HG02973 (cell line): ENCODE measurements at regions not wholly inside any gene's neighbourhood (a gene's known extent, or its start where the extent isn't known, plus 50 kb on each side); places are given as distances from the start of the nearest gene placed in this dataset.

ENCODE experiments used
- ATAC-seq: cut with Tn5 transposase; IDR thresholded peaks from one replicate; pipeline ENCODE4 v1.9.1; 2021; ENCODE audit warnings: moderate library complexity; ENCODE audit not compliant: unreplicated experiment

DNA sequence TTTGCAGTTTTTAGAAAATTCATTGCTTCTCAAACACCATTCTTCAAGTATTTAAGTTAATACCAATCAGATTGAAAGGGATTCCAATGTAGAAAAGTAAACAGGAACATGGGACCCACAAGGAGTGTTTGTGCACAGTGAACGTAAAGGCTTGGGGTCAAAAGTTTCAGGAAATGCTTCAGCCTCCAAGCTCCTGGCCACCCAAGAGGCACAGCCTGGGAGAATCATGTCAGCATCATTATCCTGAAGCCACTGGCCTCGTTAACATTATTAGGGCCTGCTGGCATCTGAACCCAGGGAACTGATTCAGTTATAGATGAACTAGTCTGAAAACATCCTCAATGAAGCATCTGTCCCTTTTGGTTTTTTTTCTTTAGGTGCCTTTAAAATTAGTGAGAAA is 122.9 kb downstream of the NXNL2 start:
- no peak for ATAC-seq

DNA sequence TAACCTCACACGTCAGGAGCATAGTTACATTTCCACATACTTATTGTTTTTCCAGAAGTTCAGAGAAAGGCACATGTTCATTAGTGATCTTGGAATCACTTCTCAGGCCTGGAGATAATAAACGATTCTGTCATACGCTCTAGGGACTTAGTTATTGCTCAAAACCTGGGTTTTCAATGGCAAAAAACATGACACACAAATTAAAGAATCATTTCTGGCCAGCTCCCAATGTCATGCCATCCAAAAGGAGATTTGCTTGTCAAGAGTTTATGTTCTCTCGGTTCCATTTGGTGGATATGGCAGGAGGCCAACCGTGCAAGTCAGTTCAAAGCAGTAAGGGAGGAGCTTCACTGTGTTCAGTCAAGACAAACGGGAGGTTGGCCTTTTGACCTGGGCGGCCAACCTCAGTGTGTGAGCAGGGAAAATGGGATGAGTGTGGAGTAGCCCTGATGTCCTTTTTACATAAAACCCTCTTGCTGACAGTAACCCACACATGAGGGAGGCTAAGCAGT is 123.4 kb downstream of the NXNL2 start:
- no peak for ATAC-seq

DNA sequence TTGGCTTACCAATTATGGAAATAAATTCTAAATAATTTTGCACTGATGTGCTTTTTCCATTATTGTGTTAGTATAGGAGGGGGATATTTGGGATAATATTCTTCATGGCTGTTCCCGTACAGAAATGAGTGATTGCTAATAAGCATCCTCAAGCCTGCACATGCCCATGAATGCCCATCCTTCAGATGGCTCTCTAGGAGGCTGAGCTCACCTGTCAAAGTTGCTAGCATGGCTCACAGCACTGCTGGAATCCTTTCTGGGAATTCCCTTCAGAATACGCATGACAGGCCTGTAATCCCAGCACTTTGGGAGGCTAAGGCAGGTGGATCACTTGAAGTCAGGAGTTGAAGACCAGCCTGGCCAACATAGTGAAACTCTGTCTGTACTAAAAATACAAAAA is 124.1 kb downstream of the NXNL2 start:
- no peak for ATAC-seq

DNA sequence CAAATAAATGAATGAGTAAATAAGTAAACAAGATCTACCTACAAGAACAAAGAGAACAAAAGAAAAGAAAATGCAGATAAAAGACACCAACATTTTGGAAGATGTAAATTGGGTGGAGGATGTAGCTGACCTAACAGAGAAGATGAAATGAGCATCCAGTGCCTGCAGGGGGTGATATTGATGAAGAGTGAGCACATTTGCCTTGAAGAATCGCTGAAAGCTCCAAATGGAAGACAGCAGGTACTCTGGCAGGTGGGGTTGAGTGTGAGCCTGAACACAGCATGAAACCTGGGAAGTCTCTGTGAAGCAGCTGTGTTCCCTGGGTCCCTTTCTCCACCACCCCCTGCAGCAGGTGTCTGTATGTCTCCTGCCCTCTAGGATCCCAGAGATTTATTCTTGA is 125.6 kb downstream of the NXNL2 start:
- no peak for ATAC-seq

DNA sequence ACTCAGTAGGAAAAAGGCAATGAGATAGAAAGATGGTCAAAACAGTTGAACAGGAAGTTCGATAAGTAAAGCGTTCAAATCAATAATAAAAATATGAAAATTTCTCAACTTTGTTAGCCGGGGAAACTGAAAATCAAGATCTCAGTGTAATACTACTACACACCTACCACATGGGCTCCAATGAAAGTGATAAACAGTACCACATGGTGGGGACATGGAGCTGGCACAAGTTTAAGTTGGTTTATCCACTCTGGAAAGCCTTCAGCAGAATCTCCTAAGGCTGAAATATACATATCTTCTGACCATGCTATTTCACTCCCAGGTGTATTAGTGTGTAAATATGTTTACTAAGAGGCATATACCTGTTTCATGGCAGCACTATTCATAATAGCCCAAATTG is 126.8 kb downstream of the NXNL2 start:
- no peak for ATAC-seq

DNA sequence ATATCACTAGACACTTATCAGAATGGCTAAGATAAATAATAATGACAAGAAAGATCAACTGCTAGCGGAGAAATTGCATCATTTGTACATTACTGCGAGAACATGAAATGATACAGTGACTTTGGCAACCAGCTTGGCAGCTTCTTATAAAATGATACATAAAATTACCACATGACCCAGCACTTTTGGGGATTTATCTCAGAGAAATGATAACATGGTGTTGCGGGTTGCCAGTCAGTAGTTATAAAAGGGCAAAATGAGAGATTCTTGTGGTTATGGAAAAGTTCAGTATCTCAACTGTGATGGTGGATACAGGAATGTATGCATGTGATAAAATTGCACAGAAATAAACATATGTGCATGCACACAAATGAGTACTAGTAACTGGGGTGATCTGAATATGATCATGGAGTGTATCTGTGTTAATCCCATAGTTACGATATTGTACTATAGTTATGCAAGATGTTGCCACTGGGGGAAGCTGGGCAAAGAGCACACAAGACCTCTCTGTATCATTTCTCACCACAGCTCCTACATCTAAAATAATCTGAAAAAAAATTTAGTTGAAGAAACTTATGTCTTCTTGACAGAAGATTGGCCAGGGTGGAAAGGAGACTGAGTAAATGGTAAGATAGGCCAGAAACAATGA is 128.9 kb downstream of the NXNL2 start:
- no peak for ATAC-seq

DNA sequence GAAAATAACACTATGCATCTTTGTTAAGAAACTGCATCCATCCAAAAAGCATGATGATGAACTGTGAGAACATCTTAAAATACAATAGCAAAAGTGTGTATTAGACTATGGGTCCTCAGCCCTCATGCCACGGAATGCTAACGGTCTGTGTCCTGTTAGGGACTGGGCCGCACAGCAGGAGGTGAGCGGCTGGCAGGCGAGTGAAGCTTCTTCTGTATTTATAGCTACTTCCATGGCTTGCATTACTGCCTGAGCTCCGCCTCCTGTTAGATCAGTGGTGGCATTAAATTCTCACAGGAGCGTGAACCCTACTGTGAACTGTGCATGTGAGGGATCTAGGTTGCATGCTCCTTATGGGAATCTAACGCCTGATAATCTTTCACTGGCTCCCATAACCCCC is 129.8 kb downstream of the NXNL2 start:
- no peak for ATAC-seq

DNA sequence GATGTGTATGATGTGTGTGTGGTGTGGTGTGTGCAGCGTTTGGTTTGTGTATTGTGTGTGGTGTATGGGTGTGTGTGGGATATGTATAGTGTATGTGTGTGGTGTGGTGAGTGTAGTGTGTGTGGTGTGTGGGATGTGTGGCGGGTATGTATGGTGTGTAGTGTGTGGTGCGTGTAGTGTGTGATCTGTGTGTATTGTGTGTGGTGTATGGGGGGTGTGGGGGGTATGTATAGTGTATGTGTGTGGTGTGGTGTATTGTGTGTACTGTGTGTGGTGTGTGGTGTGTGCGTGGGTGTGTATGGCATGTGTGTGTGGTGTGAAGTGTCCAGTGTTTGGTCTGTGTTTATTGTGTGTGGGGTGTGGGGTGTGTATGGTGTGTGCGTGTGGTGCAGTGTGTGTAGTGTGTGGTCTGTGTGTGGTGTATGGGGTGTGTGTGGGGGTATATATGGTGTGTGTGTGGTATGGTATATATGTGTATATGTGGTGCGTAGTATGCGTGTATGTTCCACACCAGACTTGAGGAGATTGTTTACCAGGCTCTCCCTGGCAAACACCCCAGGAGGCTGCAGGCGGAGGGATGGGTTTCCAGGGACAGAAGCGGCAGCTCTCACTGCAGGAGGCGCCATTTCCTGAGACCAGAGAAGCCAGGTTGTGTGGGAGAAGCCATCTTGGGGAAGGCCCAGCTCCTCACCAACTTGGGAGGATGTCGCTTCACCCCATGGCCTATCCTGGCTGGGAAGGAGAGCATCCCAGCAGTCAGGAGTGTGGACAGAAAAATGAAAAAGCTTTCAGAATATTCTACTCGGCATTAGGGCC is 138.1 kb downstream of the NXNL2 start:
- ATAC-seq: no peak

DNA sequence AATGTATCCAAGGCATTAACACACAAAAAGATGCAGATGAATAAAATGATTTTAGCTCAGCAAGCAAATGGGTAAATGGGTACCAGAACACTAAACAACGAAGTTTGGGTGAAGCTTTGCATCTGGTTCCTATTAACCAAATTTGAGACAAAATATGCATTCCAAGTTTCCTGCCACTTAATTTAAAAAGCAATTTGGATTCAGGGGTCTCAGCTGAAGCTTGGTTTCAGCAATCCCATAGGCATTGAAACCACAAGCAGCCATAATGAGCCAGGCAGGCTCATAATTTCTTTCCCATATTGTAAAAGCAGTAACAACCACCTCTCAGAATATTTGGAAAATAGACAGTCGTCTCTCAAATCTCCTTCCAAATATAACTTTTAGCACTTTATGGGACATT is 138.9 kb downstream of the NXNL2 start:
- no peak for ATAC-seq

DNA sequence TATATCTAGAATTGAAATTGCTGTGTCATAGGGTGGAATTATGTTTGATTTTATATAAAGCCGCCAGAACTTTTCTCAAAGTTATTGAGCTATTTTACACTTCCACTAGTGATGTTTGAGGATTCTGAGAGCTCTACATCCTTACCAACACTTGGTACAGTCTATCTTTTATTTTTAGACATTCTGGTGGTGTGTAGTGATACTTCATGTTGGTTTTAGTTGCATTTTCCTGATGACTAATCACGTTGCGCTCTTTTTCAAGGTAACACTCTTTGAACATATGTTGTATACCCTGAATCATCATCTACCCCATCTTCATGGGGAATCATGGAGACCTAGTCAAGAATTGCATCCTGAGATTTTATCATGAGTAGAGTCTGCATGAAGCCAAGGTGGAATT is 141.7 kb downstream of the NXNL2 start:
- no peak for ATAC-seq

DNA sequence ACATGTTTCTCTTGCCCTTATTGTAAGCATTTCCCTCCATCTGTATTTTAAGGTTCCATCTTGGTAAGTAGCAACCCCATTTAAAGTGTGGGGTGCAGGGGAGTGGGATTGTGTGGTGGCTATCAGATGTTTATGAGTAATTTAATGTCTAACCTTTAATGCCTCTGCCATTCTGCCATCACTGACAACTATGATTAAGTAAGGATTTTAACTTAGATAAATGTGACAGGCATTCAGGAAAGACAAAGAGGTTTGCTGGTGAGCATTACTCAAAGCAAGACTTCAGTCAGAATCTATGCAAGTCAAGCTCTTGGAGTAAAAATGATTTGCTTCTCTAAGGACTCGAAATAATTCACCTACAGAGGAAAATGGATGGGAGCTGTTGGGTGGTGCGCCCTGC is 143.0 kb downstream of the NXNL2 start:
- no peak for ATAC-seq

DNA sequence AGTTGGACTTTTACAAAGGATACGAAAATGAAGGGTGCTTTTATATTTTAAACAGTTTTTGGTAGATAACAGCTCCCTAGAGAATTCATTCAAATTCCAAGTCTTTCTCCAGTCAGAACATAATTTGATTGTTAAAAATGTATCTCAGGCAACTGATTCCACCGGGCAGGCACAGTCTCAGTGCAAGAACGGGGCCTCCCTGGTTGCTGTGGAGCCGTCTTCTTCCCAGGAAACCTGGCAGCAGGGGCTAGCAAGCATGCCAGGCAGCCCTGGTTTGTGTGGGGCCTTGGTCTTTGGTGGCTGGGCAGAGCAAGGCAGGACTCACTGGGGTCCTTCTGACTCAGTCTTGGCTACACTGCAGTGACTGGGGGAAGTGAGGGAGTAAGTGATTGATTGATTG is 143.5 kb downstream of the NXNL2 start:
- no peak for ATAC-seq

DNA sequence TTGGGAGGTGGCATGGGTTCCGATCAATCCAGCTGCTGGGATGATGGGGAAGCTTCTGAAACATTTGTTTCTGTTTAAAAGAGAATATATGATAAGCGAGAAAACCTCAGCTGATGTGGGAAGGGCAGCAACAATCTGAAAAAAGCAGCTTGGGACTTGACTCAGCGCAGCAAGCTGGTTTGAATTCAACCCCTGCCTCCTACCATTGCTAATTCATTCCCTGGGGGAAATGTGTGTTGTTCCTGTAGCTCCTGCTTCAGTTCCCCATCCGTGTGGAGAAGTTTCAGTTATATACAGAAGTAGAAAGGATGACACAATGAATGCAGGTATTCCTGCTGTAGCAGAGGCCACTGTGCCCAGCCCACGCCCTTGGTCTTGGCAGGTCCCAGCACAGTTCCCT is 145.1 kb downstream of the NXNL2 start:
- ATAC-seq: no peak

DNA sequence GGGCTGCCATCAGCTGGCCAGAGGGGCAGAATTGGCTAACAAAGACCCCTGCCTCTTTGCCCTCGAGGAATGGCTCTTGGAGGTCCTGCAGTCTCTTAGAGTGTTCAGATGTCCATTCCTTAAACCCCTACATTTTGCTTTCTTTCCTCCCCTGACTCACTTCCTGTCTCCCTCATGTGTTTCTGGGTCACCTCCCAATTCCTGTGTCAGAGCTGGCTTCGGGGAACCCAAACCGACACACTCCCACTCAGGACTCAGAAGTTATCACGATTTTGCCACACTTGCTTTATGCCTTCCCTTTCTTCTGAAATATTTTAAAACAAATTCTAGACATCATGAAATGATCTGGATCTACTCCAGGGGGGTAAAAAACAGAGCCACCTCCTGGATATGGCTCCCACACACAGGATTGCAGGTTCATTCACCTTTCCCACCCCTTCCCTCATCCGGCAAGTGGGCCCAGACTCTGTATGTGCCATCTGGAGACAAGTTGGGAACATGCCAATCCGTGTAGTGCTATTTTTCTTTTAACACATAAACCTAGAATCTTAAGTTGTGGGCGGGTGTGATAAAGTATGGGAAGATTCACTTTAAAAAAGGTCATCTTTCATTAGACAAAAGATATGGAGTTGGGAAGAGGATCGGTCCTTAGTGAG is 145.7 kb downstream of the NXNL2 start:
- no peak for ATAC-seq

DNA sequence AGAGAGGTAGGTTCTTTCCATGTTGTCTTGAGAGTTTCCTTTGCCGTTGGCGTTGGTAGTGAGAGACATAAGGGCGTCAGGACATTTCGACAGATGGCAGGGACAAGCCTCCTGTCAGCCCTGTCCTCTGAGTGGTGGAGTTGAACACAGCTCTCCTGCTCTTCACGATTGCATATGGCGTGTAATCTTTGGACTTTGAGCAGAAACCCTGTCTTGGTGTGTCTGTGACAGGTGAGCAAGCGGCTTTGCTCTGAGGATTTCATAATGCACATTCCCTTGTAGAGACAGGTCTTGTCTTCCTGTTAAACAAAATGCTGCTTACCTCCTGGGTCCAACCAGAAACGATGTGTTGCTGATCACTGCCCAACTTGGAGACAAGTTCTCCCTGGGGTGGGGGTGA is 146.5 kb downstream of the NXNL2 start:
- ATAC-seq: no peak

DNA sequence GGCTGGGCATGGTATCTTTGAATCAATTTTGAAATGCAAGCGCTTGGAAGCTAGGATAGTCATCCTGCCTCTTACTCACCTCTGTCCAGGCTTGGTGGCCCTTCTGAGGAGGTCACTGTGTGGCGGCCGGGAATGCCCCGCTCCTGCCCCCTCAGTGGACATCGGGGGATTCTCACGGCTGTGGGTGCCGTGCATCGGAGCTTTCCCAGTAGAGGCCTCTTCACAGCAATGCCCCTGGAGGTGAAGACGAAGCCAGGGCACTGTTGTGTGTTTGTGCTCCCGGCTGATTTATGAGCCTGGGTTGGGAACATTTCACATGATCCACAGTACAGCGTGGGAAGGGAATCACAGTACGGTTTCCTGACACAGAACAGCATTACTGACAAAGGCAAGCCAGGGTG is 147.5 kb downstream of the NXNL2 start:
- ATAC-seq: no peak

DNA sequence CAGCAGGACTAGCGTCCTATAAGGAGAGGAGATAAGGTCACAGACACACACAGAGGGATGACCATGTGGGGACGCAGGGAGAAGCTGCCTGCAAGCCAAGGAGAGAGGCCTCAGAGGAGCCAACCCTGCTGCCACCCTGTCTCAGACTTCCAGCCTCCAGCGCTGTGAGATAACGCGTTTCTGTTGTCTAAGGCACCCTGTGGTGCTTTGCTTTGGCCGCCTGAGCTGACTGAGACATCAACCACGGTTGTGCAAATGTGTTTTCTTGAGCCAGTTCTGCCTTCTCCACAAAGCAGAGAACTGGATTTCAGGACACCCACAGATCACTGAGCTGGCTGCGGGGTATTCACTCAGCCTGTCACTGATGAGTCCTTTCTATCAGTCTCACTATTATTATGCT is 149.1 kb downstream of the NXNL2 start:
- ATAC-seq: no peak

DNA sequence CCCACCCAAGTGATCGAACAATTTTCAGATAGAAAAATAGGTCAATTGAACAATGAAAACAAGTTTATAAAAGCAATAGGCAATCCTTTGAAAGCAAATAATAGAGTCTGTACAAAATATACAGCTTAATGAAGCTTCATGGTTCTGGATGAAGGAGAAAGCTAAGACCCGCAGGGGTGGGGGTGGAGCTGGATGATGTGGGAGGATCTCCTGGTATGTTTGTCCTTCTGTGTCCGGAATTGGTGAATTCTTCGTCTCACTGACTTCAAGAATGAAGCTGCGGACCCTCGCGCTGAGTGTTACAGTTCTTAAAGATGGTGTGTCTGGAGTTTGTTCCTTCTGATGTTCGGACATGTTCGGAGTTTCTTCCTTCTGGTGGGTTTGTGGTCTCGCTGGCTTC is 149.9 kb downstream of the NXNL2 start:
- ATAC-seq: no peak

DNA sequence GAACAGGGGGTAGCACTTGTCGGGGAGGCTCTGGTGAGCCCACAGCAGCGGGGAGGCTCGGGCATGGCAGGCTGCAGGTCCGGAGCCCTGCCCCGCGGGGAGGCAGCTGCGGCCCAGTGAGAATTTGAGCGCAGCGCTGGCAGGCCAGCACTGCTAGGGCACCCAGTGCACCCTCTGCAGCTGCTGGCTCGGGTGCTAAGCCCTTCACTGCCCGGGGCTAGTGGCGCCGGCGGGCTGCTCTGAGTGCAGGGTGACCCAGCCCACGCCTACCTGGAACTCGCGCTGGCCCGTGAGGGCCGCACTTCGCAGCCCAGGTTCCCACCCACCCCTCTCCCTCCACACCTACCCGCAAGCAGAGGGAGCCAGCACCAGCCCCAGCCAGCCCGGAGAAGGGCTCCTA is 151.0 kb downstream of the NXNL2 start:
- no peak for ATAC-seq

DNA sequence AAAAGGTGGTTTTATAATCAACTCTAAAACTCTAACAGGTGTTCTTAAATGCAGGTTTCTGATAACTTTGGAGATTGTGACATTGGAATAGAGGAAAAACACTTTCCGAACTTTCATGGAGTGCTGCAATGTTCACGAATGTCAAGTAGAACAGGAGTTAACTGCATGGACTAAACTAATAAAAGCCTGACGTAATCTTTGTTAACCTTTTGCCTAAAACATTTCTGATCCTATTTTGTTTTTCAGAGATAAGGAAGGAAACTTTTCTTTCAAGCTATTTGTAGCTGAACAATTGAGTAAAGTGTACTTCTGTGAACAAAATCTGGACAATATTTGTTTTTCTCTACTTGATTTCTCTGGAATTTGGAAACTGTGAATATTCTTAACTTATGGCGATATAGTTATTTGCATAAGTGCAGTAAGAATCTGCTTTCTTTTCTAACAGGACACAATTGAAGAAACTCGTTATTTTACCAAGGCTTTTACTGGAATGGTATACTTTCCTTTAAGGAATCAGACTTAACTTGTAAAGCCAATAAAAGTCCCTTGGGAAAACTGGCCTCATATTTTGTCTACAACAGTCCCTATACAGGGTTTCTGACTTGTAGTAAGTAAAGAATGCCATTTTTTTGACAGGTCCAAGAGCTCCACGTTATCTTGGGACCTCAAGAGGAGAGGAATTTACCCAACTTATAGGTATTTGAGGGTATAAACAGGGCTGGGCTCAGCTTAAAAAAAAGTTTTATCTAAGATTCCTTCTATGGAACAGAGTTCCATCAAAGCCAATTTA is 154.7 kb downstream of the NXNL2 start:
- ATAC-seq: no peak

DNA sequence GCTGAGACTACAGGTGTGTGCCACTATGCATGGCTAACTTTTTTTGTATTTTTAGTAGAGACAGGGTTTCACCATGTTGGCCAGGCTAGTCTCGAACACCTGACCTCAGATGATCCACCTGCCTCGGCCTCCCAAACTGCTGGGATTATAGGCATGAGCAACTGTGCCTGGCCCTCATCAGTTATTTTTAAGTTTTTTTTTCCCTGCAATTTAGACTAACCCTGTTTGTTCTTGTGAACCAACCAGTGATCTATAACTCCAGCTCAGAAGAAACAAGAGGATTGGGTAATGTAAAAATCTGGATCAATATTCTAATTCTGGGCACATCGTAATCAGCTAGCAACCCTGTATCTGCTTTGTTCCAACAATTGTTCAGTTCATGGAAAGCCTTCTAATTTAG is 155.7 kb downstream of the NXNL2 start:
- ATAC-seq: no peak
